ENCODE measurements at regions not wholly inside any gene's neighbourhood (a gene's known extent, or its start where the extent isn't known, plus 50 kb on each side); places are given as distances from the start of the nearest gene placed in this dataset.
"Not testable (repeated sequence)": the region's sequence is repeated elsewhere in the genome, so short reads cannot be mapped to it uniquely, and the experiment has no call there.

GRCh38 chr3:40885430-40885829, 313.9 kb upstream of the CTNNB1 start:
- no peaks in the 10 kb centered on the region for H3K9me3 ChIP-seq (ENCODE audit: low read length)

GRCh38 chr3:40886660-40887425, 312.5 kb upstream of the CTNNB1 start:
- no peak overlapping the region for H3K4me3 ChIP-seq (ENCODE audit: low read length)
- H3K27me3 ChIP-seq (ENCODE audit: insufficient read depth, low read length, poor library complexity, severe bottlenecking): no peaks in the 10 kb centered on the region
- no peaks in the 10 kb centered on the region for H3K9me3 ChIP-seq (ENCODE audit: low read length)
- no peak overlapping the region for H3K27ac ChIP-seq (ENCODE audit: low read depth, low read length)
- H3K27ac Mint-ChIP-seq: no peak overlapping the region
- H3K4me3 Mint-ChIP-seq: no peak overlapping the region
- no peaks in the 10 kb centered on the region for H3K36me3 ChIP-seq (ENCODE audit: insufficient read depth, low read length)
- H3K36me3 Mint-ChIP-seq: no peaks in the 10 kb centered on the region
- CTCF ChIA-PET: no interaction called here
- POLR2A ChIA-PET: no interaction called here
- no peaks in the 10 kb centered on the region for H3K4me1 ChIP-seq (ENCODE audit: insufficient read depth, low read length)
- no peaks in the 10 kb centered on the region for H3K4me1 Mint-ChIP-seq
- peaks cover 3 to 7% of the 10 kb centered on the region in 2 donors for H3K27me3 Mint-ChIP-seq
- DNase-seq: no peak
- no peaks in the 10 kb centered on the region for H3K9me3 Mint-ChIP-seq

More at GRCh38 chr3:40885430-40885829, 313.9 kb upstream of the CTNNB1 start:
- Histone ChIP-seq H3K36me3 (ENCODE audit: insufficient read depth, low read length) (no peaks in the 10 kb centered on the region), H3K27ac (ENCODE audit: low read depth, low read length) (no peak overlapping the region), H3K27me3 (ENCODE audit: insufficient read depth, low read length, poor library complexity, severe bottlenecking) (no peaks in the 10 kb centered on the region), H3K4me3 (ENCODE audit: low read length) (no peak overlapping the region), H3K4me1 (ENCODE audit: insufficient read depth, low read length) (no peaks in the 10 kb centered on the region)
- H3K4me1 Mint-ChIP-seq: no peaks in the 10 kb centered on the region
- no peaks in the 10 kb centered on the region for H3K9me3 Mint-ChIP-seq
- H3K36me3 Mint-ChIP-seq: no peaks in the 10 kb centered on the region
- no peak for DNase-seq
- H3K4me3 Mint-ChIP-seq: no peak overlapping the region
- ChIA-PET POLR2A (no interaction called here), CTCF (no interaction called here)
- no peak overlapping the region for H3K27ac Mint-ChIP-seq
- peaks cover 3 to 7% of the 10 kb centered on the region in 2 donors for H3K27me3 Mint-ChIP-seq

GRCh38 chr3:40891186-40891585, 308.1 kb upstream of the CTNNB1 start:
- H3K4me1 Mint-ChIP-seq: no peaks in the 10 kb centered on the region
- no peak for DNase-seq
- no peaks in the 10 kb centered on the region for H3K9me3 Mint-ChIP-seq
- no peak overlapping the region for H3K27ac Mint-ChIP-seq
- POLR2A ChIA-PET: no interaction called here
- no peak overlapping the region for H3K4me3 ChIP-seq (ENCODE audit: low read length)
- H3K27me3 ChIP-seq (ENCODE audit: insufficient read depth, low read length, poor library complexity, severe bottlenecking): no peaks in the 10 kb centered on the region
- no peaks in the 10 kb centered on the region for H3K4me1 ChIP-seq (ENCODE audit: insufficient read depth, low read length)
- H3K9me3 ChIP-seq (ENCODE audit: low read length): no peaks in the 10 kb centered on the region
- CTCF ChIA-PET: no interaction called here
- no peak overlapping the region for H3K4me3 Mint-ChIP-seq
- peaks cover 6 to 15% of the 10 kb centered on the region in 2 donors for H3K27me3 Mint-ChIP-seq
- no peaks in the 10 kb centered on the region for H3K36me3 ChIP-seq (ENCODE audit: insufficient read depth, low read length)
- H3K27ac ChIP-seq (ENCODE audit: low read depth, low read length): no peak overlapping the region
- no peaks in the 10 kb centered on the region for H3K36me3 Mint-ChIP-seq

GRCh38 chr3:40895109-40895508, 304.2 kb upstream of the CTNNB1 start:
- no peak for DNase-seq
- H3K9me3 ChIP-seq (ENCODE audit: low read length): no peaks in the 10 kb centered on the region
- Mint-ChIP-seq H3K36me3 (no peaks in the 10 kb centered on the region), H3K27me3 (peaks cover 8 to 10% of the 10 kb centered on the region in 2 donors), H3K4me3 (no peak overlapping the region), H3K27ac (no peak overlapping the region), H3K9me3 (no peaks in the 10 kb centered on the region), H3K4me1 (no peaks in the 10 kb centered on the region)
- no peaks in the 10 kb centered on the region for H3K36me3 ChIP-seq (ENCODE audit: insufficient read depth, low read length)
- H3K27ac ChIP-seq (ENCODE audit: low read depth, low read length): no peak overlapping the region
- H3K27me3 ChIP-seq (ENCODE audit: insufficient read depth, low read length, poor library complexity, severe bottlenecking): no peaks in the 10 kb centered on the region
- CTCF ChIA-PET: no interaction called here
- POLR2A ChIA-PET: no interaction called here
- no peak overlapping the region for H3K4me3 ChIP-seq (ENCODE audit: low read length)
- no peaks in the 10 kb centered on the region for H3K4me1 ChIP-seq (ENCODE audit: insufficient read depth, low read length)

GRCh38 chr3:40899286-40899712, 300.0 kb upstream of the CTNNB1 start:
- H3K4me3 ChIP-seq (ENCODE audit: low read length): no peak overlapping the region
- no peaks in the 10 kb centered on the region for H3K4me1 Mint-ChIP-seq
- H3K9me3 ChIP-seq (ENCODE audit: low read length): no peaks in the 10 kb centered on the region
- no peaks in the 10 kb centered on the region for H3K36me3 ChIP-seq (ENCODE audit: insufficient read depth, low read length)
- CTCF ChIA-PET: no interaction called here
- H3K27ac Mint-ChIP-seq: no peak overlapping the region
- no peaks in the 10 kb centered on the region for H3K4me1 ChIP-seq (ENCODE audit: insufficient read depth, low read length)
- no peaks in the 10 kb centered on the region for H3K27me3 ChIP-seq (ENCODE audit: insufficient read depth, low read length, poor library complexity, severe bottlenecking)
- peaks cover 0 to 2% (median 0%) of the 10 kb centered on the region in 5 donors for H3K9me3 Mint-ChIP-seq
- peaks cover 0 to 9% of the 10 kb centered on the region in 2 donors for H3K27me3 Mint-ChIP-seq
- no peak overlapping the region for H3K27ac ChIP-seq (ENCODE audit: low read depth, low read length)
- no peak for DNase-seq
- no peak overlapping the region for H3K4me3 Mint-ChIP-seq
- H3K36me3 Mint-ChIP-seq: no peaks in the 10 kb centered on the region
- POLR2A ChIA-PET: no interaction called here

- Histone ChIP-seq H3K9me3 (ENCODE audit: low read length) (no peaks in the 10 kb centered on the region), H3K36me3 (ENCODE audit: insufficient read depth, low read length) (no peaks in the 10 kb centered on the region), H3K4me1 (ENCODE audit: insufficient read depth, low read length) (no peaks in the 10 kb centered on the region), H3K27me3 (ENCODE audit: insufficient read depth, low read length, poor library complexity, severe bottlenecking) (no peaks in the 10 kb centered on the region), H3K4me3 (ENCODE audit: low read length) (no peak overlapping the region), H3K27ac (ENCODE audit: low read depth, low read length) (no peak overlapping the region)
- DNase-seq: no peak
- H3K27me3 Mint-ChIP-seq: peaks cover 0 to 7% of the 10 kb centered on the region in 2 donors
- peaks cover 0 to 5% (median 0%) of the 10 kb centered on the region in 5 donors for H3K9me3 Mint-ChIP-seq
- H3K27ac Mint-ChIP-seq: no peak overlapping the region
- no peaks in the 10 kb centered on the region for H3K36me3 Mint-ChIP-seq
- ChIA-PET CTCF (no interaction called here), POLR2A (no interaction called here)
- H3K4me1 Mint-ChIP-seq: no peaks in the 10 kb centered on the region
- H3K4me3 Mint-ChIP-seq: no peak overlapping the region
These were observed 298.0 kb upstream of the CTNNB1 start for GRCh38 chr3:40901298-40901697.

GRCh38 chr3:40901796-40902195, 297.5 kb upstream of the CTNNB1 start:
- H3K27ac Mint-ChIP-seq: no peak overlapping the region

GRCh38 chr3:40907907-40908465, 291.3 kb upstream of the CTNNB1 start:
- H3K27ac ChIP-seq (ENCODE audit: low read depth, low read length); POLR2A ChIA-PET; H3K4me3 Mint-ChIP-seq; H3K9me3 ChIP-seq (ENCODE audit: low read length); H3K4me3 ChIP-seq (ENCODE audit: low read length); H3K4me1 ChIP-seq (ENCODE audit: insufficient read depth, low read length); H3K27me3 Mint-ChIP-seq; H3K36me3 Mint-ChIP-seq; H3K9me3 Mint-ChIP-seq; H3K4me1 Mint-ChIP-seq; H3K36me3 ChIP-seq (ENCODE audit: insufficient read depth, low read length); CTCF ChIA-PET; DNase-seq; H3K27me3 ChIP-seq (ENCODE audit: insufficient read depth, low read length, poor library complexity, severe bottlenecking); H3K27ac Mint-ChIP-seq: not testable (repeated sequence)

More at GRCh38 chr3:40901796-40902195, 297.5 kb upstream of the CTNNB1 start:
- H3K4me1 Mint-ChIP-seq: no peaks in the 10 kb centered on the region
- ChIA-PET CTCF (no interaction called here), POLR2A (no interaction called here)
- no peak overlapping the region for H3K4me3 ChIP-seq (ENCODE audit: low read length)
- H3K36me3 ChIP-seq (ENCODE audit: insufficient read depth, low read length): no peaks in the 10 kb centered on the region
- peaks cover 0 to 7% of the 10 kb centered on the region in 2 donors for H3K27me3 Mint-ChIP-seq
- H3K9me3 Mint-ChIP-seq: peaks cover 0 to 5% (median 0%) of the 10 kb centered on the region in 5 donors
- no peaks in the 10 kb centered on the region for H3K36me3 Mint-ChIP-seq
- H3K9me3 ChIP-seq (ENCODE audit: low read length): no peaks in the 10 kb centered on the region
- no peak overlapping the region for H3K4me3 Mint-ChIP-seq
- H3K4me1 ChIP-seq (ENCODE audit: insufficient read depth, low read length): no peaks in the 10 kb centered on the region
- no peak overlapping the region for H3K27ac ChIP-seq (ENCODE audit: low read depth, low read length)
- no peak for DNase-seq
- no peaks in the 10 kb centered on the region for H3K27me3 ChIP-seq (ENCODE audit: insufficient read depth, low read length, poor library complexity, severe bottlenecking)
